ENCODE measurements at regions not wholly inside any gene's neighbourhood (a gene's known extent, or its start where the extent isn't known, plus 50 kb on each side); places are given as distances from the start of the nearest gene placed in this dataset.

DNA sequence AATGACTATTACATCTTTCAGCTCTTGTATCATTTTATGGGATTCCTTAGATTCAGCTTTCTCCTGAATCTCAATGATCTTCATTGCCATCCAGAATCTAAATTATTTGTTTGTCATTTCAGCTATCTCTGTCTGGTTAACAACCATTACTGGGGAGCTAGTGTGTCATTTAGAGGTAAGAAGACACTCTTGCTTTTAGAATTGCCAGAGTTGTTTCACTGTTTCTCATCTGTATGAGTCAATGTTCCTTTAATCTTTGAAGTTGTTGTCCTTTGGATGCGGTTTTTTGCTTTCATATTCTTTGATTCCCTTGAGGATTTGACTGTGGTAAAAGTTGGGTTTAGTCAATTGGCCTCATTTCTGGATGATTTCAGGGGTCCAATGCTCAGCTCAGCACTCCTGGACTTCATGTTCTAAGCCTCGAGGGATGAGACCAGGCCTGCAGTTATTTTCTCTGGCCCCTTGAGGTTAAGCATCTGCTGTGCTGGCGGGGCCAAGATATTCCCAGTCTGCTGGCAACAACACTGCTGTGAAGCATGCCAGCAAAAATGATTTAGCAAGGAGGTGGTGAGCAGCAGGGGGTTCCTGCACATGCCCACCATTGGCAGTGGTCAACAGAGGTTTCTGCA lies 102.4 kb upstream of the PCSK5 start:
- TF ChIP-seq, protein P1, sequence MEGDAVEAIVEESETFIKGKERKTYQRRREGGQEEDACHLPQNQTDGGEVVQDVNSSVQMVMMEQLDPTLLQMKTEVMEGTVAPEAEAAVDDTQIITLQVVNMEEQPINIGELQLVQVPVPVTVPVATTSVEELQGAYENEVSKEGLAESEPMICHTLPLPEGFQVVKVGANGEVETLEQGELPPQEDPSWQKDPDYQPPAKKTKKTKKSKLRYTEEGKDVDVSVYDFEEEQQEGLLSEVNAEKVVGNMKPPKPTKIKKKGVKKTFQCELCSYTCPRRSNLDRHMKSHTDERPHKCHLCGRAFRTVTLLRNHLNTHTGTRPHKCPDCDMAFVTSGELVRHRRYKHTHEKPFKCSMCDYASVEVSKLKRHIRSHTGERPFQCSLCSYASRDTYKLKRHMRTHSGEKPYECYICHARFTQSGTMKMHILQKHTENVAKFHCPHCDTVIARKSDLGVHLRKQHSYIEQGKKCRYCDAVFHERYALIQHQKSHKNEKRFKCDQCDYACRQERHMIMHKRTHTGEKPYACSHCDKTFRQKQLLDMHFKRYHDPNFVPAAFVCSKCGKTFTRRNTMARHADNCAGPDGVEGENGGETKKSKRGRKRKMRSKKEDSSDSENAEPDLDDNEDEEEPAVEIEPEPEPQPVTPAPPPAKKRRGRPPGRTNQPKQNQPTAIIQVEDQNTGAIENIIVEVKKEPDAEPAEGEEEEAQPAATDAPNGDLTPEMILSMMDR (IDR thresholded peaks at IDR 0.05) = no peak
- intact Hi-C loops (cut with DNase I, micrococcal nuclease) = no loop called here
- Mint-ChIP-seq H3K4me3 (no peak overlapping the region), H3K9me3 (peaks cover 2% of the 10 kb centered on the region), H3K36me3 (ENCODE audit: low read depth) (no peaks in the 10 kb centered on the region), H3K27me3 (no peaks in the 10 kb centered on the region), H3K27ac (no peak overlapping the region), H3K4me1 (ENCODE audit: low read depth) (no peaks in the 10 kb centered on the region)
- Histone ChIP-seq H3K9me3 (ENCODE audit: control insufficient read depth in 1 of 2, insufficient read depth in 1 of 2, low read length in 2 of 2) (no peaks in the 10 kb centered on the region), H3K36me3 (ENCODE audit: insufficient read depth, low read length) (no peaks in the 10 kb centered on the region), H3K4me1 (ENCODE audit: insufficient read depth, low read length) (no peaks in the 10 kb centered on the region), H3K27ac (ENCODE audit: low read depth in 1 of 2, low read length in 2 of 2) (no peak overlapping the region), H3K27me3 (ENCODE audit: control insufficient read depth in 1 of 2, insufficient read depth in 2 of 2, low read length in 2 of 2) (no peaks in the 10 kb centered on the region), H3K4me3 (ENCODE audit: low read length) (no peak overlapping the region)
- POLR2A ChIA-PET = no interaction called here
- DNase-seq = no peak
- no peak for ATAC-seq (ENCODE audit: poor library complexity)
- CTCF ChIA-PET = no interaction called here

DNA sequence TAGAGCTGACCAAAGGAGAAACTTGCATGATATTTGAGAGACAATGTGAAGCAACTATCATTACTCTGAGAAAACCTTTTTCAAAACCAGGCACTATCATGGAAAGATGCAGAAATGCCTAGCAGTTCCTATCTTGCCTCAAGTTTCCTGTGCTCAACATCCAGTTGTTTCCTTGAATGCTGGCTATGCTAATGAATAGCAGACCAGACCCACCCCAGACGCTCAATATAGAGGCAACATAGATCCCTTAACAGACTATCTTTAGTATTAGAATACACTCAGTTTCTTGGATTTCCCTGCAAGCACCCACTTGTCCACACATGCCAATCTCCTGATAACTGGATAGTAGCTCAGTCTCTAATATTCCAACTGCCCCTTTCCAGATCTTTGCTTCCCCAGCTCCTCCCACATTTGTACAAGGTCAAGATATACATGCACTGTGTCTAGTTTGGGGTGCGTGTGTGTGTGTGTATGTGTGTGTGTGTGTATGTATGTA lies 93.3 kb upstream of the PCSK5 start:
- Histone ChIP-seq H3K4me1 (ENCODE audit: insufficient read depth, low read length) (no peaks in the 10 kb centered on the region), H3K4me3 (ENCODE audit: low read length) (no peak overlapping the region), H3K27ac (ENCODE audit: low read depth in 1 of 2, low read length in 2 of 2) (no peak overlapping the region), H3K36me3 (ENCODE audit: insufficient read depth, low read length) (no peaks in the 10 kb centered on the region), H3K9me3 (ENCODE audit: control insufficient read depth in 1 of 2, insufficient read depth in 1 of 2, low read length in 2 of 2) (no peaks in the 10 kb centered on the region), H3K27me3 (ENCODE audit: control insufficient read depth in 1 of 2, insufficient read depth in 2 of 2, low read length in 2 of 2) (peaks cover 0 to 8% of the 10 kb centered on the region in 2 experiments)
- ChIA-PET CTCF (no interaction called here), POLR2A (no interaction called here)
- Mint-ChIP-seq H3K27me3 (peaks cover 36% of the 10 kb centered on the region), H3K27ac (no peak overlapping the region), H3K4me3 (no peak overlapping the region), H3K36me3 (ENCODE audit: low read depth) (no peaks in the 10 kb centered on the region), H3K9me3 (peaks cover 3% of the 10 kb centered on the region), H3K4me1 (ENCODE audit: low read depth) (no peaks in the 10 kb centered on the region)
- intact Hi-C loops (cut with DNase I, micrococcal nuclease) = no loop called here
- TF ChIP-seq, protein P1 (IDR thresholded peaks at IDR 0.05) = no peak
- ATAC-seq (ENCODE audit: poor library complexity) = no peak
- no peak for DNase-seq

- POLR2A ChIA-PET = no interaction called here
Measured at GRCh38 chr9:75798505-75798904, 92.0 kb upstream of the PCSK5 start.

More at GRCh38 chr9:75798505-75798904, 92.0 kb upstream of the PCSK5 start:
- H3K4me3 Mint-ChIP-seq = no peak overlapping the region
- H3K36me3 Mint-ChIP-seq (ENCODE audit: low read depth) = no peaks in the 10 kb centered on the region
- H3K4me1 Mint-ChIP-seq (ENCODE audit: low read depth) = no peaks in the 10 kb centered on the region
- no peak overlapping the region for H3K27ac Mint-ChIP-seq
- Histone ChIP-seq H3K9me3 (ENCODE audit: control insufficient read depth in 1 of 2, insufficient read depth in 1 of 2, low read length in 2 of 2) (no peaks in the 10 kb centered on the region), H3K27me3 (ENCODE audit: control insufficient read depth in 1 of 2, insufficient read depth in 2 of 2, low read length in 2 of 2) (peaks cover 0 to 6% of the 10 kb centered on the region in 2 experiments), H3K36me3 (ENCODE audit: insufficient read depth, low read length) (no peaks in the 10 kb centered on the region), H3K4me3 (ENCODE audit: low read length) (no peak overlapping the region), H3K27ac (ENCODE audit: low read depth in 1 of 2, low read length in 2 of 2) (no peak overlapping the region), H3K4me1 (ENCODE audit: insufficient read depth, low read length) (no peaks in the 10 kb centered on the region)
- ATAC-seq (ENCODE audit: poor library complexity) (no peak), DNase-seq (no peak)
- H3K27me3 Mint-ChIP-seq = peaks cover 40% of the 10 kb centered on the region
- TF ChIP-seq, protein P1 (IDR thresholded peaks at IDR 0.05) = no peak
- intact Hi-C loops (cut with DNase I, micrococcal nuclease) = no loop called here
- H3K9me3 Mint-ChIP-seq = peaks cover 3% of the 10 kb centered on the region
- CTCF ChIA-PET = no interaction called here

Data from CD4-positive, alpha-beta T cell (primary cell).